ENCODE measurements at regions not wholly inside any gene's neighbourhood (a gene's known extent, or its start where the extent isn't known, plus 50 kb on each side); places are given as distances from the start of the nearest gene placed in this dataset.

DNA sequence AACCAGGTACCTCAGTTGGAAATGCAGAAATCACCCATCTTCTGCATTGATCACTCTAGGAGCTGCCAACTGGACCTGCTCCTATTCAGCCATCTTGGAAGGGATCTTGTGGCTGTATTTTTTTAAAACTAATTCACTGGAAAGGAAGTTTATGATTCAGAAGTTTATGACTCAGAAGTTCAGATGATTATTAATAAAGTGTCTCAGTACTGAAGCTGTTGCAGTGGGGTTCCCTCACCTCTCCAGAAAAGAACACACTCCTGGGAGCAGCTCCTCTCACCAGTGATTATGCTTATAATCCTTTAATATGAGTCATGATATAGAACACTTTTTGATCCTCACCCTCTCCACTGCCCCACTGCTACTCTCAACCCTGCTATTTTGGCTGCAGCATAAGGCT, 291.2 kb upstream of the HS3ST5 start:
- TF ChIP-seq POLR2A (IDR thresholded peaks at IDR 0.05; ENCODE audit: low read depth, low read length): no peak
- TF ChIP-seq POLR2AphosphoS5 (IDR thresholded peaks at IDR 0.05; ENCODE audit: insufficient read depth, low read depth, low read length): no peak
- TF ChIP-seq CTCF (IDR thresholded peaks at IDR 0.05; ENCODE audit: extremely low read depth in 1 of 2, insufficient read depth in 1 of 2, low read depth in 1 of 2, low read length in 2 of 2): no peak
- no peak for TF ChIP-seq FOS (IDR thresholded peaks at IDR 0.05; ENCODE audit: borderline replicate concordance, insufficient read depth, low read length)
